NCI-H69 (cell line): ENCODE measurements at regions not wholly inside any gene's neighbourhood (a gene's known extent, or its start where the extent isn't known, plus 50 kb on each side); places are given as distances from the start of the nearest gene placed in this dataset.
"Not testable (repeated sequence)": the region's sequence is repeated elsewhere in the genome, so short reads cannot be mapped to it uniquely, and the experiment has no call there.

Experiments used
- DNase-seq: peaks from one replicate; lab custom pipeline; 2025; lab: John Stamatoyannopoulos, UW

GRCh38 chr6:26957399-26958127, 289.9 kb upstream of the PRSS16 start:
- DNase-seq = peak; percentile 71

- DNase-seq = peak; percentile 41
Measured at GRCh38 chr6:26961236-26961635, 286.3 kb upstream of the PRSS16 start.

GRCh38 chr6:27002447-27002846, 245.1 kb upstream of the PRSS16 start:
- no peak for DNase-seq

- peak; percentile 23 for DNase-seq
Measured at GRCh38 chr6:27007020-27007419, 240.5 kb upstream of the PRSS16 start.

- DNase-seq = not testable (repeated sequence)
Measured at GRCh38 chr6:27008613-27009012, 238.9 kb upstream of the PRSS16 start.

- DNase-seq = not testable (repeated sequence)
Measured at GRCh38 chr6:27014053-27014452, 233.4 kb upstream of the PRSS16 start.

- no peak for DNase-seq
Measured at GRCh38 chr6:27016689-27017088, 230.8 kb upstream of the PRSS16 start.

- DNase-seq = peak; percentile 48
Measured at GRCh38 chr6:27018401-27018800, 229.1 kb upstream of the PRSS16 start.

GRCh38 chr6:27019651-27020552, 227.6 kb upstream of the PRSS16 start:
- peak; percentile 96 for DNase-seq

- DNase-seq = no peak
Measured at GRCh38 chr6:27020553-27020880, 227.0 kb upstream of the PRSS16 start.

- no peak for DNase-seq
Measured at GRCh38 chr6:27023664-27024063, 223.8 kb upstream of the PRSS16 start.

GRCh38 chr6:27025351-27025750, 222.2 kb upstream of the PRSS16 start:
- no peak for DNase-seq

- no peak for DNase-seq
Measured at GRCh38 chr6:27026361-27026760, 221.1 kb upstream of the PRSS16 start.

GRCh38 chr6:27031302-27031701, 216.2 kb upstream of the PRSS16 start:
- no peak for DNase-seq

- DNase-seq = no peak
Measured at GRCh38 chr6:27038498-27038897, 209.0 kb upstream of the PRSS16 start.

GRCh38 chr6:27040244-27041042, 207.1 kb upstream of the PRSS16 start:
- DNase-seq = no peak

- DNase-seq = no peak
Measured at GRCh38 chr6:27043244-27043643, 204.3 kb upstream of the PRSS16 start.

- not testable (repeated sequence) for DNase-seq
Measured at GRCh38 chr6:27045131-27045530, 202.4 kb upstream of the PRSS16 start.

GRCh38 chr6:27047725-27048124, 199.8 kb upstream of the PRSS16 start:
- not testable (repeated sequence) for DNase-seq

GRCh38 chr6:27049863-27050781, 197.4 kb upstream of the PRSS16 start:
- DNase-seq = no peak

GRCh38 chr6:27052082-27052730, 195.3 kb upstream of the PRSS16 start:
- not testable (repeated sequence) for DNase-seq
